ENCODE measurements at regions not wholly inside any gene's neighbourhood (a gene's known extent, or its start where the extent isn't known, plus 50 kb on each side); places are given as distances from the start of the nearest gene placed in this dataset.

- no peak overlapping the region for H3K4me3 ChIP-seq (ENCODE audit: low read depth, low read length)
- TF ChIP-seq CTCF (IDR thresholded peaks at IDR 0.05; ENCODE audit: low read depth, low read length) = no peak
- no peak for DNase-seq (ENCODE audit: low read depth, low spot score)
- in situ Hi-C loops (cut with HindIII; ENCODE audit: low sequenced_read_pairs) = no loop called here
These were observed 151.2 kb upstream of the HS6ST1 start for GRCh38 chr2:128469875-128470274.

GRCh38 chr2:128472789-128473174 lies 154.1 kb upstream of the HS6ST1 start:
- DNase-seq (ENCODE audit: low read depth, low spot score) = no peak
- TF ChIP-seq CTCF (IDR thresholded peaks at IDR 0.05; ENCODE audit: low read depth, low read length) = no peak
- in situ Hi-C loops (cut with HindIII; ENCODE audit: low sequenced_read_pairs) = no loop called here
- H3K4me3 ChIP-seq (ENCODE audit: low read depth, low read length) = no peak overlapping the region

- in situ Hi-C loops (cut with HindIII; ENCODE audit: low sequenced_read_pairs) = no loop called here
- no peak for TF ChIP-seq CTCF (IDR thresholded peaks at IDR 0.05; ENCODE audit: low read depth, low read length)
- H3K4me3 ChIP-seq (ENCODE audit: low read depth, low read length) = no peak overlapping the region
- DNase-seq (ENCODE audit: low read depth, low spot score) = peak; percentile 2
These were observed 154.7 kb upstream of the HS6ST1 start for GRCh38 chr2:128473175-128474035.

- TF ChIP-seq CTCF (IDR thresholded peaks at IDR 0.05; ENCODE audit: low read depth, low read length) = no peak
- DNase-seq (ENCODE audit: low read depth, low spot score) = no peak
- in situ Hi-C loops (cut with HindIII; ENCODE audit: low sequenced_read_pairs) = no loop called here
- H3K4me3 ChIP-seq (ENCODE audit: low read depth, low read length) = no peak overlapping the region
These were observed 155.6 kb upstream of the HS6ST1 start for GRCh38 chr2:128474036-128474955.

GRCh38 chr2:128474962-128475361 lies 156.3 kb upstream of the HS6ST1 start:
- in situ Hi-C loops (cut with HindIII; ENCODE audit: low sequenced_read_pairs) = no loop called here

More at GRCh38 chr2:128474962-128475361, 156.3 kb upstream of the HS6ST1 start:
- TF ChIP-seq CTCF (IDR thresholded peaks at IDR 0.05; ENCODE audit: low read depth, low read length) = no peak
- no peak overlapping the region for H3K4me3 ChIP-seq (ENCODE audit: low read depth, low read length)
- no peak for DNase-seq (ENCODE audit: low read depth, low spot score)
